ENCODE measurements at regions not wholly inside any gene's neighbourhood (a gene's known extent, or its start where the extent isn't known, plus 50 kb on each side); places are given as distances from the start of the nearest gene placed in this dataset.

DNA sequence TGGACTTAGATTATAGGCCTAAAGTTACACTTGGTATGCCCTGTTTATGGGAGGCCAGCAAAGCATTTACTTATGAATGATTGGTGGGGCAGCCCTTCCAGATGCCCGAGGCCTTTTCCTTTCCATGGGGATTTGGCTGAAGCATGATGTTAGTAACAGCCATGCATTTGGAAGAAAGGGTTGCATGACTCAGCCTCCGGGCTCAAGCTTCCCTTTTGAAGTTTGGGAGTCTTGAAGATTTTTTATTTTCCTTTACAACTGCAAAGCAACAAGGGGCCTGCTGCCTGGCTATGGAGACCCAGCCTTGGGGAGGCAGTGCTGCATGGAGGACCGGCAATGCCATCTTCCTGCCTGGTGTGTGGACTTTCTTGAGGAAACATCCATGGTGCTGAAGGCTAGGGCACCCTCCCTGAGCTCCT lies 244.7 kb downstream of the ICE1 start:
- DNase-seq (ENCODE audit: low spot score in 2 of 2) = no peak
- no peak for FAIRE-seq

DNA sequence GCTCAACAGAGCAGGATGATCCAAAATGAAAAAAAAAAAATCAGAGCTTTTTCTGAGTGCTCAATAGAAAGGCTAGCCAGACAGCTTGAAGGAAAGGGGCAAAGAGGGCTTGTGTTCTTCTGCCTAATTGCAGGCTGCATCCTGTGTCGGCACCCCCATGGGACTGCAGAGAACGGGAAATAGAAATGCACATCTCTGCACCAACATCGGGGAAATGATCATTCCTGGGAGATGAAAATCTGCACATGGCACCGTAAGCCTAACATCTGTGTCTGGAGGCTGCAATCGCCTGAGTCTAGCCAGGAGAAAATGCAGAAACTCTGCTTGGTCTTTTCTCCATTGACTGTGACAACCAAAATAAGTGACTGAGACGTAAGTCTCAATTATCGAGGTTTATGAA lies 243.9 kb downstream of the ICE1 start:
- DNase-seq (ENCODE audit: low spot score in 2 of 2) = no peak
- FAIRE-seq = no peak

DNA sequence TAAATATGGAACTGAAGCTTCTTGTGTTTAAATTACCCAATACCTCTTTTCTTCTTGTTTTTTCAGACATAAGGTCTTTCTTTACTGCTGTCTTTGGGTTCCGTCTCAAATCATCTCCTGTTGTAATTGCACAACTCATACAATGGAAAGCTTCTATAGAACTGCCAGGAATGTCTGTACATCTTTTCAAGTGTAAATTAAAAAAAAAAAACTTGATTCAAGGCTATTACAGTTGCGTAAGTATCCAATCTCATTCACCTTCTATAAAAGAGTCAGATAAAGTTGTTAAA lies 243.5 kb downstream of the ICE1 start:
- no peak for FAIRE-seq

DNA sequence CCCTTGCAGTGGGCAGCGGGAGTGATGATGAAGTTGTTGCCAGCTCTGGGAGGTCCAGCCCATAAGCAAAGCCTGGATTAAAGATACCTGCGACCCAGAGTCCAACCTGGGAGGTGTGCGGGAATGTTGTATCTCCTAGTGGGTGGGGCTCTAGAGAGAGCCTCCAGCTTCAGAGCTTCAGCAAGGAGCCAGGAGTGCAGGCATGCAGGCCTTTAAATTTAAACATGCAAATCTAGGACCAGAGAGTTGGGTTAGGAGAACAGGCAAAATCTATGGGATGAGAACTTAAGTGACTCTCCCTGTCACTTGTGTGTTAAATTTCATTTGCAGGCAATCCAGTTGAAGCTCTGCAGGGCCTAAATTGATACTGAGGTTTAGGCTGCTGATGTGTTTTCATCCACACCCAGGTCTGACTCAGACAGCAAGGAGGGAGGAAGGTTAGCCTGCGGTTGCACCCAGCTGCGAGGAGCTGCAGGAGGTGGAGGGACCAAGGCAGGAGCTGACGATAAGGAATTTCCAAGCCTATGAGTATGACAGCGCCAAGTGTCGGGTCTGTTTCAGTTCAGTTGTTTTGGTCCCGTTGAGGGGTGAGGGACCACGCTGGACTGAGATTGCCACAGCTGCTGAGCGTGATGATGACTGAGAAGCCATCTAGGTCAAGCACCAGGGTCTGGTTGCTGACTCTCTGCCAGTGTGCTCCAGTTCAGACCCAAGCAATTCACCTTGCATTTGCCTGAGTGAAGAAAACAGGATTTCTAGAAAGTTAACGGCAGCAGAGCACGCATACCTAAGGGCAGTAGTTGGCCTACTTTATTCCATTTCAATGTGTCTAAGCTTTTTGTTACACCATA lies 243.0 kb downstream of the ICE1 start:
- FAIRE-seq = no peak

More for the DNA sequence above, 243.5 kb downstream of the ICE1 start:
- DNase-seq (ENCODE audit: low spot score in 2 of 2) = no peak

DNA sequence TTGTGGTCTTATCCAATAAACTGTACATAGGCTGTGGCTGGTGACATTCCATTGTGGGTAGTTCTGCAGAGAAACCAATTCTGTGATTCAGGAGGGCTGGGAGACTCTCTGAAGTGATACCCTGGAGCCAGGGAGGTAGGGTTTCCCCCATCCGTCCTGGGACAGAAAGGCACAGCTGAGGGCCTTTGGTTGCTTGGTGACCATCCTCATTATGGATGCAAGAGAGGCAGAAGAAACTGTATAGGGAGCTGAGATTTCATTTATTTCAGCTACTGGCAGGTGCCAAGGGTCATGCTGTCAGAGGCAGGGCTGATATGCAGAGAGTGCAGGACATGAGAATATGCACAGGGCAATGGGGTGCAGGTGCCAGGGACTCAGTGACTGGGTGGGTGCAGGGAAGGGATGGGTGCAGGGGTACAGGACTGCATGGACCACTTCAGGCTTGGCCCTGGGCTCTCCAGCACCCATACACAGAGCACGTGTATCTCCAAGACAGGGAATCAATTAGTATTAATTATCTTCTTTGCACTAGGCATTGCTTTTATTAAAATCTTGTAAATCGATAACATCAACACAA lies 236.5 kb downstream of the ICE1 start:
- no peak for DNase-seq (ENCODE audit: low spot score in 2 of 2)
- FAIRE-seq = no peak

More for the DNA sequence above, 243.0 kb downstream of the ICE1 start:
- no peak for DNase-seq (ENCODE audit: low spot score in 2 of 2)

DNA sequence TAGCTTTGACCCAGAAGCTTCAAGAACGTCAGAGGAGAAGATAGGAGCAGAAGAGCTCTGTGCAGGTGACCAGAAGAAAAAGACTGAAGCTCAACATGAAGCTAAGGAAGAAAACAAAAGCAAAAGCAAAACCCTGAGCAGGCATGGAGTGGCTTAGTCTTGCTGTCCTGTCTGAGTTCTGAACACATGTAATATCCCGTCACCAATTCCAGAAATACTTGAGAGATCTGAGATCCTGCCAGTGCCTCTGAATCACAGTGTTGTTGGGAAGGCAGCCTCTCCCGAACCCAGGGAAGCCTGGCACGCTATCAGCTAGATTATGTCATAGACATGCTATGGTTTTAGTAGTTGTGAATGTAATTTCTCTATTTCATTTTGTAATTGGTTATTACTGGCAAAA lies 235.7 kb downstream of the ICE1 start:
- FAIRE-seq = no peak
- peak in 1 of 2 donors; percentile 24 for DNase-seq (ENCODE audit: low spot score in 2 of 2)

DNA sequence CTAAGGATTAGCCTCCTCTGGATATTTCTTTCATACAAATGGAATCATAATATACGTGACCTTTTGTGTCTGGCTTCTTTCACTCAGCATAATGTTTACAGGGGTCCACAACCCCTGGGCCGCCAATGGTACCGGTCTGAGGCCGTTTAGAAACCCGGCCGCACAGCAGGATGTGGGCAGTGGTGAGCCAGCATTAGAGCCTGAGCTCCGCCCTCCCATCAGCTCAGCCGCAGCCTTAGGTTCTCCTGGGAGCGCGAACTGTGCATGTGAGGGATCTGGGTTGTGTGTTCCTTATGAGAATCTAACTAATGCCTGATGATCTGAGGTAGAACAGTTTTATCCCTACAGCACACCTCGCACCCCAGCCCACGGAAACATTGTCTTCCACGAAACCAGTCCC lies 229.7 kb downstream of the ICE1 start:
- no peak for DNase-seq (ENCODE audit: low spot score in 2 of 2)
- no peak for FAIRE-seq

DNA sequence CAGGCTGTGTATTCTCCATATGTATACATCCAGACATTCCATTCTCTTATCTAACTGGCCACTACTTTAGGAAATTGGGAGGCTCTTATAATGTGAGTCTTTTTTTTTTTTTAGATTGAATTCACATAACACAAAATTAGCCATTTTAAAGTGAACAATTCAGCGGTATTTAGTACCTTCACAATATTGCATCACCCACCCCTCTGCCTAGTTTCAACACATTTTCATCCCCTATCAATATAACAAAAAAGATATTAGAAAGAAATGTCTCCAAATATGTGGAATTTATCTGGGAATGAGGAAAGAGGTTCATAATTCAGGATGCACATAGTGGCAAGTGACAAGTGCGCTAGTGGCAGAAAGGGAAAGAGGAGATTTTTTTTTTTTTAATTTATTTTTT lies 228.5 kb downstream of the ICE1 start:
- no peak for FAIRE-seq
- no peak for DNase-seq (ENCODE audit: low spot score in 2 of 2)

DNA sequence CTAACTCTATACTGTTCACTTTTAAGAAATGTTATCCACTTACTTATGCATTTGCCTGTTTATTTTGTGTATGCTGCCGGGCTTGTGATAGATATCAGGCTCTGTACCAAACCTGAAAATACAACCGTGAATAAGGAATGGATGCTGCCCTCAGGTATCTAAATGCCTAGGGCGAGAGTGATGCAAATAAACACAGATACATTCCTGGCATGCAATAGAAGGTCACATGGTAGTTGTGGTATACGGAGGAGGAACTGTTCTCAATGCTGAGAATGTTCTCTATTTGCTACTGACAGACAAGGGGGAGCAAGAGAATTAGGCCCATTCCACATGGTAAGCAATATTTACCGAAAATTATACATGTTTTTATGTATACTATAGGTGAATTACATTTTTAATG lies 227.8 kb downstream of the ICE1 start:
- no peak for DNase-seq (ENCODE audit: low spot score in 2 of 2)
- no peak for FAIRE-seq

DNA sequence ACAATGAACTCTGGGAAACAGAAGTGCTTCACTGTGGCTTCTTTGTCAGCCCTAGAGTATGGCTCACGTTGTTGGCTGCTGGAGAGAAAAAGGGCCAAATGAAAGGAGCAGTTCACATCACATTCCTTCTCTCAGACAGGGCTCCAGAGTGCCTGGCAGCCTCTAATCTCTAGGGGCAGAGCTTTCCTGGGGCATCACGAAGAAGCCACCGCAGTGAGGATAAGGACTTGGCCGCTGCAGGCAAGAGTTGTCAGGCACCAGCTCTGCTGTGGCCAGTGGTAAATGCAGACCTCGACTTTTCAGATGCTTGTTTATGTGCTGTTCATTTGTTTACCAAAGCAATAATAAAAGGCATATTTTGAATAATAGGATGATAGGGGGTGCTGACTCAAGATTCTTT lies 227.2 kb downstream of the ICE1 start:
- FAIRE-seq = no peak
- DNase-seq (ENCODE audit: low spot score in 2 of 2) = no peak

DNA sequence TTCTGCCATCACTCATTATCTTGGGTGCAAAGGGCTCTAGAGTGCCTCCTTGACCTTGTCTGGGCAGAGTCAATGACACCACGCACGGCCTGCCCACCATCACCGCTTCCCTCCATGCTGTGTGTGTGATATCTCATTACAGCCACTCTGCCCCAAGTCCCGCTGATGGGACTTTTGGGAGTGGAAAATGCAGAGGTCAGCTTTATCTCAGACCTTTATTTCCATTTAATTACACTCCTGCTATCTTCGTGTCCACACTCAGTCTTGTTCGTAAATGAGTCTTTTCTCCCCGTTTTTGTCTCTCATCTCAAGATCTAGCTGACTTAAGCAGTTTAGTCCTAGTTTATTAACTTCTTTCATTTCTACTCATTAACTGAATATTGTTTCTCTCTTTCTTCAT lies 226.2 kb downstream of the ICE1 start:
- no peak for FAIRE-seq
- no peak for DNase-seq (ENCODE audit: low spot score in 2 of 2)

DNA sequence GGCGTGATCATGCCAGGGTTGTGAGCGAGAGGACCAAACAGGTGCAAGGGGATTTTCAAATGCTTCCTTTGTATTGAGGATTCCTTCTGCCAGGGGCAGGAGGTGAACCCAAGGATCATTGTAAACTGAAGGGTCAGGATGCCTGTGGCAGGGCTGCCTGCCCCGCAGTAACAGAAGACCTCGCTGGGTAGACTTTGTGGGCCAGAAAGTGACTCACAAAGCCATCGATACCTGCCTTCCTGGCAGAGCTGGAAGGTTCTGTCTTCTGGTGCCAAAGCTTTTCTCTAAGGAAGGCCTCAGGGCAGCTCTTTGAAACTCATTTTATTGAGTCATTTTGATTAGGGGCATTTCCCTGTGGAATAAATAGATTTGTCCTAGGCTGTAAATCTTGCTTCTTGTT lies 223.4 kb downstream of the ICE1 start:
- no peak for DNase-seq (ENCODE audit: low spot score in 2 of 2)
- FAIRE-seq = no peak

DNA sequence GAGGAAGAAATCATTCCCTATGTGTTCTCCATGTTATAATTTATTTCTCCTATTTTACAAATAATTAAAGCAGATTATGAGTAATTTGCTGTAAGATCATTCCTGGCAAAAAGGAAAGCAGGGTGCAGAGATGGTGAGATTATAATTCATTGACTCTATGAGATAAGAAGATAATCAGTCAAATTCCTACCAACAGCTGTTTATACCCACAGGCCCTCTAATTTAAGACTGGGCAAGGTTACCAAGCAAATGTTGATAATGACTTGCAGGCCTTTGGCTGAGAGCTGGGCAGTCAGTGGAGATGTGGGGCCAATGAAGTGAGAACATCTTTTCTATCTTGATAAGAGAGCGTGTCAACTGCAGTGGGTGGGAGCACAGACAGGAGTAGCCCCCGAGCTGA lies 222.7 kb downstream of the ICE1 start:
- DNase-seq (ENCODE audit: low spot score in 2 of 2) = no peak
- FAIRE-seq = no peak

DNA sequence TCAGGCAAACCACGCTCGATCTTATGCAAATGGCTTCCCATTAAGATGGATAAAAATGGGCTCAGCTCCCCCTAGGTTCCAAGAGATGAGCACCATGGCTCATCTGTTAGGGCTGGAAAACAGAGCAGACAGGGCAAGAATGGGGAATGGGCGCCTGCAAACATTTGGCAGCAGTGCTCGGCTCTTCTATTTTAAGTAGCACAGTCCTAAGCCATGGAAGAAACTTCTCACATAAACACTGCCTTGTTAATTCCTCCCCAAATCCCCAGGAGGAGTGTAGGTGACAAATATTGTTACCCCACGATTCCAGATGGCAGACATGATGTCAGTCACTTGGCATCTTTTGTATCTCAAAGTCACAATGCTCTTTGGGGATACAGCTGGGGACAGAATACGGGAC lies 221.8 kb downstream of the ICE1 start:
- DNase-seq (ENCODE audit: low spot score in 2 of 2) (no peak), FAIRE-seq (no peak)

DNA sequence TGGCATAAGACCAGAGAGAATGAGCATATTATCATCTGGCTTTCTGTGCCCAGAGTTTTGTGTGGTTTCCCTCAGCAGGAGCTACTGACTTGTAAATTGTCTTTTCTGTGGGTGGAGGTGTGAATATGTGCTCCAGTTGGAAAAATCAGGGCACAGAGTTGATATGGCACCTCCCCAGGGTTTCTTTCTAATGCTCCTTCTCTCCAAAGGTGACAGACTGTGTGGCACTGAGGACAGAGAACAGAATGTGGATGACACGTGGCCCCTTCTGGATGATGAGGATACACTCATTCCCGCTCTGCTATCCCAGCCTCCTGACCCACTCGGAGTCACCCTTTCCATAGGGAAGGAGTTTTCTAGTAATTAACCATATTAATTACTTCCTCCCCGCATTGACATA lies 221.0 kb downstream of the ICE1 start:
- no peak for FAIRE-seq
- no peak for DNase-seq (ENCODE audit: low spot score in 2 of 2)

DNA sequence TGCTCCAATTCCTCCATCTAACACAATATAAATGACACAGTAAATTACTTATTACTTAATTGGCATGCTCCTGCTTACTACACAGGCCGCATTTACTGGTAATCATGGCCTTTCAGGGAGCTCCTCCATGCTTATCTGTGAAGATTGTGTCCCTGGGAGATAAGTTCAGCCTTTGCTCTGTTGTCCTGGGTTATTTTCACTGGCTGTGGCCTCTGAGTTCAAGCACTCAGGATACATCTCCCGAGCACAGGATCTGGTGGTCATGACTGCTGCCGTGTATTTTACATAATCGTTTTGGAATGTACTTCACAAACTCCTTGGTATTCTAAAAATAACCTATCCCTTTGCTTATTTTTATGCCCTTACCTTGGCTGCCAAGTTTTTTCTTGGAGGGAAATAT lies 215.7 kb downstream of the ICE1 start:
- no peak for DNase-seq (ENCODE audit: low spot score in 2 of 2)
- FAIRE-seq = no peak

DNA sequence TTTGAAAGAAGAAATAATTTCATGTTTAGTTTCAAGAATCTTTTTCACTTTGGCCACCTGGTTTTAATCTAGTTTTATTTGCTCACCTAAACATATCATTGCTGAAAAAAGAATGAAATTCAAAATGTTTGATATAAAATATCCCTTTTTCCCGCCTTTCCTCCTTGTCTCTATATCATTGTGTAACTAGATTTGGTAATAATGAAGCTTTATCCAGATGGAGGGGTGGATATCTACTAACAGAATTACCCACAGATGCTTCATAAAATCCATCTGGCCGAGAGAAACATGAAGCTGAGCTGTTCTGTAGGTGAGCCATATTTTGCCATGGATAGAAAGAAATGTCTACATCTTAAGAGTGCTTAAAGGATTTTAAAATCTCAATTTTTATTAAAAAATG lies 214.7 kb downstream of the ICE1 start:
- DNase-seq (ENCODE audit: low spot score in 2 of 2) (no peak), FAIRE-seq (no peak)

DNA sequence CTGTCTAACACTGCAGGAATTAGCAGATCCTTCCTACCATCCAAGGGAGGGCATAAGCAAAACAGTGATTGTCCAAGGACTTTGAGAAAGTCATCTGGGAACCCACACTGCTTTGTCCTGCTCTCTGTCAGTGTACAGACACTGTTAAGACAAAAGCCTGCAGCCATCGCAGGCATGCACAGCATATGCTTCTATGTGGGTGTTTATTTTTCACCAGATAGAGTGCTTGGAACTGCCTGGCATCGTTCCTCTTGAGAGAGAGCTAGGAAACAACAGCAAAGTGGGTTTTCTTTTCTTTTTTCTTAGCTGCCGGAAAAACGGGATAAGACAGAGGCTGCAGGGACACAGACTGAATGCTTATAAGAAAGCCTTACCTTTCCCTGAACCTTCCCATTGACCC lies 212.3 kb downstream of the ICE1 start:
- DNase-seq (ENCODE audit: low spot score in 2 of 2) = no peak

DNA sequence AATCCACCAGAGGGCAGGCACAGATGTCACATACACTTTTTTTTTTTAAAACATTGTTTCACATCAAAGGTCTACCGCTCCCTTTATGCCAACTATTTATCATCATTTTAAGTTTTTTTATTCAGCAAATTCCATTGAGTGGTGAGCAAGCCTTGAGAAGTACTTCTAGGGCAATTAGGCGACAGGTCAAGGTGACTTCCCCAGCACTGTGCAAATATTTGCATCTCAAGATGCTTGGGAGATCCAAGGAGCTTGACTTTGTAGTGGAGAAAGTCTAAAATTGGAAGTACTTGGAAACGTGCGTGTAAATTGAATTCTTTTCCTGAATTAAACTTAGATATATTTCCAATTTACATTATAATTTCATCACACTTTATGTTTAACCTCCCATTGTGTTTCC lies 211.1 kb downstream of the ICE1 start:
- FAIRE-seq = no peak
- DNase-seq (ENCODE audit: low spot score in 2 of 2) = no peak

More for the DNA sequence above, 212.3 kb downstream of the ICE1 start:
- no peak for FAIRE-seq

DNA sequence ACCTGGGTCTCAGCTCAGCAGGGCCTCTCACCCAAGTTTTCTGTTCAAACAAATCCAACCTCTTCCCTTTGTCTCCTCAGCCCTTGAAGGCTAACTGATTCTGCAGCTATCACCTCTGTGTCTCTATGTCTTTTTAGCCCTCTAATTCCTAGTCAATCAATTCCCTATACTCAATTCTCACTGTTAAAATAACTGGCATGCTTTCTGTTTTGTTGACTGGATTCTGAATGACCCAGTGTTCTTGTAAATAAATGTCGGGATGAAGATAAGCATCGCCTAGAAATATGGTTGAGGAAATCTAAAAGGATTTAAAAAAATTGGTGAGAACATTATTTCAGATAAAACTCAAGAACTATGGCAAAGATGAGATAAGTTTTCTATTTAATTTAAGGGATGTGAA lies 210.2 kb downstream of the ICE1 start:
- FAIRE-seq (no peak), DNase-seq (ENCODE audit: low spot score in 2 of 2) (no peak)

DNA sequence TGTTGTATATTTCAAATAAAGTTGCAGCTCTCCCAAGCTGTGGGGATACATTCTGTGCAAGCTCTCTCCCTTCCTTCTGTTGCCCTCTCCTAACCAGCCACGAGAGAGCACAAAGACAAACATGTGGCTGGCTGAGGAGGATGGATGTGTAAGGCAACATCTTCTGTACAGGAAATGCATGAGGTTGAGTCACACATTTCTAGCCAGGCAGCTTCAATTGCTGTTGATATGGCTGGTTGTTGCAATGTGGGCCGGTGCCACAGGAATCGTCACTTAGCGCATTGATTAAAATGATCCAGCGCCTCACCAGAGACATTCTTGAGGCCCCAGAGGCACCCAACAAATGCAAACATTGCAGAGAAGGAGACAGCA lies 207.1 kb downstream of the ICE1 start:
- DNase-seq (ENCODE audit: low spot score in 2 of 2) (no peak), FAIRE-seq (no peak)

DNA sequence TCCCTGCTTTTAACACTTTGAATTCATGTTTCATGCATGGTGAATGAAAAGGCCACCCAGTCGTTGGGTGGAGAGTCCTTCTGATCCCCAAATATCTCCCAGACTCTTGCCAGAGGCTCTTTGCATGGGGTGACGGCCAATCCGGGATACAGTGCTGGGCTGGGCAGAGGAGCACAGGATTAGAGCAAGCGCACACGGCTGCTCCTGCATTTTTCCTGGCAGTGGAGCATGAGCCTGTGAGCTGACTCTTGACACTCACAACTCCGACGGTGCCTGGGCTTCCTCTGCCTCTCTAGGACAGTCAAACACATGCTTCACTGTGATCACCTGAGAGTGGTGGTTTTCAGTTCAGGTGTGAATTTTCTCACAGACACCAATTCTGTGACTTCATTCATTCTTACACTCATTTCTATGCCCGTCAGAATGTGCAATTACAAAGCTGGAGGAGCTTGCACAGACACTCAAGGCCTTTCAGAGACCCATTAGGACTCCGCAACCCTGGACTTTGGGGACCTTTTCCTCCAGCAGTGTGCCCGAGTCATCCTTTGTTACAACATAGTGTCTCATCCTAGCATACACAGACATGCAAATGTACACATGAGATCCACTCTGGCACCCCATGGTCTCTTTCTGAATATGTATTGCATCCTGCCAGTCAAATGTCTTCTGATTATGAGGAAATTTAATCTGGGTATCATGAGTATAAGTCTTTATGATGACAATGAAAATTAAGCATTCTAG lies 206.6 kb downstream of the ICE1 start:
- no peak for DNase-seq (ENCODE audit: low spot score in 2 of 2)

More for the DNA sequence above, 206.6 kb downstream of the ICE1 start:
- FAIRE-seq = no peak

Measured in frontal cortex (tissue), 3 donors.